Left ventricle myocardium inferior (tissue), 1 donor: ENCODE measurements at regions not wholly inside any gene's neighbourhood (a gene's known extent, or its start where the extent isn't known, plus 50 kb on each side); places are given as distances from the start of the nearest gene placed in this dataset.

Source experiments
- DNase-seq: peaks from one replicate; pipeline ENCODE4 v3.0.0-alpha.2; 2020
- H3K27ac ChIP-seq: fragments of 200-600 bp; replicated peaks from 2 replicates; pipeline ENCODE4 v1.8.0; 2021
- H3K27me3 ChIP-seq: fragments of 200-600 bp; 2 replicates; pipeline ENCODE4 v1.8.0; 2021; ENCODE audit warnings: low read depth
- H3K36me3 ChIP-seq: fragments of 200-600 bp; 2 replicates; pipeline ENCODE4 v1.8.0; 2021
- H3K4me1 ChIP-seq: fragments of 200-600 bp; 2 replicates; pipeline ENCODE4 v1.8.0; 2021
- H3K4me3 ChIP-seq: fragments of 200-600 bp; 2 replicates; pipeline ENCODE4 v1.8.0; 2021; ENCODE audit warnings: mild to moderate bottlenecking, moderate library complexity
- H3K9me3 ChIP-seq: fragments of 200-600 bp; replicated peaks from 2 replicates; pipeline ENCODE4 v1.8.0; 2021
- CTCF ChIP-seq: fragments of 200-600 bp; IDR thresholded peaks from 2 replicates; pipeline ENCODE4 v1.8.0; 2021; ENCODE audit warnings: antibody characterized with exemption, mild to moderate bottlenecking, borderline replicate concordance
- intact Hi-C: fragments of 100-400 bp; cut with micrococcal nuclease; formaldehyde crosslinking; loops from one replicate; pipeline ENCODE4 v1.11.0; 2022
- donor health status: DM: no; HTN: yes; CAD: no; lungs with severe emphysema.

GRCh38 chr13:21852043-21852442 lies 181.2 kb downstream of the FGF9 start:
- intact Hi-C loops, result no loop called here
- Histone ChIP-seq H3K27me3 (no peaks in the 10 kb centered on the region), H3K9me3 (no peaks in the 10 kb centered on the region), H3K36me3 (no peaks in the 10 kb centered on the region), H3K4me3 (no peak overlapping the region), H3K4me1 (peaks cover 11% of the 10 kb centered on the region), H3K27ac (no peak overlapping the region)
- no peak for DNase-seq
- TF ChIP-seq CTCF, result no peak

GRCh38 chr13:21853779-21854178 lies 182.9 kb downstream of the FGF9 start:
- no peaks in the 10 kb centered on the region for H3K9me3 ChIP-seq
- H3K27me3 ChIP-seq, result no peaks in the 10 kb centered on the region
- intact Hi-C loops, result no loop called here
- peaks cover 11% of the 10 kb centered on the region for H3K4me1 ChIP-seq
- no peaks in the 10 kb centered on the region for H3K36me3 ChIP-seq
- no peak for DNase-seq
- no peak overlapping the region for H3K27ac ChIP-seq
- no peak for TF ChIP-seq CTCF
- no peak overlapping the region for H3K4me3 ChIP-seq

- intact Hi-C loops, result no loop called here
- no peaks in the 10 kb centered on the region for H3K27me3 ChIP-seq
- no peak overlapping the region for H3K4me3 ChIP-seq
- no peak for TF ChIP-seq CTCF
- no peaks in the 10 kb centered on the region for H3K4me1 ChIP-seq
- H3K36me3 ChIP-seq, result no peaks in the 10 kb centered on the region
- H3K27ac ChIP-seq, result no peak overlapping the region
- DNase-seq, result no peak
- no peaks in the 10 kb centered on the region for H3K9me3 ChIP-seq
Observed at GRCh38 chr13:21868823-21869222, 197.9 kb downstream of the FGF9 start.

- Histone ChIP-seq H3K27me3 (no peaks in the 10 kb centered on the region), H3K4me3 (no peak overlapping the region), H3K4me1 (no peaks in the 10 kb centered on the region), H3K9me3 (no peaks in the 10 kb centered on the region), H3K36me3 (no peaks in the 10 kb centered on the region), H3K27ac (no peak overlapping the region)
- no peak for DNase-seq
- intact Hi-C loops, result no loop called here
- no peak for TF ChIP-seq CTCF
Observed at GRCh38 chr13:21871382-21871781, 200.5 kb downstream of the FGF9 start.

GRCh38 chr13:21871919-21872318 lies 201.0 kb downstream of the FGF9 start:
- no peak for DNase-seq
- Histone ChIP-seq H3K4me3 (no peak overlapping the region), H3K36me3 (no peaks in the 10 kb centered on the region), H3K4me1 (no peaks in the 10 kb centered on the region), H3K27me3 (no peaks in the 10 kb centered on the region), H3K27ac (no peak overlapping the region), H3K9me3 (no peaks in the 10 kb centered on the region)
- intact Hi-C loops, result no loop called here
- no peak for TF ChIP-seq CTCF

GRCh38 chr13:21872795-21873194 lies 201.9 kb downstream of the FGF9 start:
- Histone ChIP-seq H3K4me3 (no peak overlapping the region), H3K27me3 (no peaks in the 10 kb centered on the region), H3K4me1 (no peaks in the 10 kb centered on the region), H3K27ac (no peak overlapping the region), H3K36me3 (no peaks in the 10 kb centered on the region), H3K9me3 (no peaks in the 10 kb centered on the region)
- TF ChIP-seq CTCF, result no peak
- DNase-seq, result no peak
- intact Hi-C loops, result no loop called here
